RWPE2 (cell line): ENCODE measurements at regions not wholly inside any gene's neighbourhood (a gene's known extent, or its start where the extent isn't known, plus 50 kb on each side); places are given as distances from the start of the nearest gene placed in this dataset.

ENCODE experiments used
- ATAC-seq: fragments of 200-7000 bp; cut with Tn5 transposase; 3 replicates; pipeline ENCODE4 v1.9.1; 2021; ENCODE audit warnings: low read depth
- DNase-seq: peaks from one replicate; pipeline ENCODE4 v3.0.0-alpha.2; 2020; ENCODE audit warnings: low spot score
- H3K27ac ChIP-seq: fragments of 450-650 bp; 2 replicates; pipeline ENCODE4 v1.5.1; 2017; ENCODE audit warnings: mild to moderate bottlenecking; ENCODE audit not compliant: poor library complexity, severe bottlenecking
- H3K27me3 ChIP-seq: fragments of 250-450 bp; sonication (Bioruptor Pico); 2 replicates; pipeline ENCODE4 v1.5.1; 2021; ENCODE audit warnings: mild to moderate bottlenecking, moderate library complexity; ENCODE audit not compliant: insufficient read depth, poor library complexity, severe bottlenecking
- H3K36me3 ChIP-seq: fragments of 250-450 bp; sonication (Bioruptor Pico); 2 replicates; pipeline ENCODE4 v1.5.1; 2020; ENCODE audit warnings: low read depth, mild to moderate bottlenecking, moderate library complexity
- H3K4me1 ChIP-seq: fragments of 250-450 bp; sonication (Bioruptor Pico); 2 replicates; pipeline ENCODE4 v1.5.1; 2021; ENCODE audit warnings: mild to moderate bottlenecking, moderate library complexity; ENCODE audit not compliant: insufficient read depth, poor library complexity, severe bottlenecking
- H3K4me3 ChIP-seq: fragments of 250-450 bp; sonication (Bioruptor Pico); 2 replicates; pipeline ENCODE4 v1.5.1; 2021; ENCODE audit warnings: mild to moderate bottlenecking, moderate library complexity; ENCODE audit not compliant: severe bottlenecking
- H3K9me3 ChIP-seq: fragments of 250-450 bp; sonication (Bioruptor Pico); 2 replicates; pipeline ENCODE4 v1.5.1; 2021; ENCODE audit warnings: mild to moderate bottlenecking, moderate library complexity; ENCODE audit not compliant: severe bottlenecking
- TF ChIP-seq, protein P1 (sequence below): fragments of 450-650 bp; IDR thresholded peaks from one replicate; pipeline ENCODE4 v1.5.1; 2017; ENCODE audit warnings: mild to moderate bottlenecking, moderate library complexity; ENCODE audit not compliant: poor library complexity, severe bottlenecking

DNA sequence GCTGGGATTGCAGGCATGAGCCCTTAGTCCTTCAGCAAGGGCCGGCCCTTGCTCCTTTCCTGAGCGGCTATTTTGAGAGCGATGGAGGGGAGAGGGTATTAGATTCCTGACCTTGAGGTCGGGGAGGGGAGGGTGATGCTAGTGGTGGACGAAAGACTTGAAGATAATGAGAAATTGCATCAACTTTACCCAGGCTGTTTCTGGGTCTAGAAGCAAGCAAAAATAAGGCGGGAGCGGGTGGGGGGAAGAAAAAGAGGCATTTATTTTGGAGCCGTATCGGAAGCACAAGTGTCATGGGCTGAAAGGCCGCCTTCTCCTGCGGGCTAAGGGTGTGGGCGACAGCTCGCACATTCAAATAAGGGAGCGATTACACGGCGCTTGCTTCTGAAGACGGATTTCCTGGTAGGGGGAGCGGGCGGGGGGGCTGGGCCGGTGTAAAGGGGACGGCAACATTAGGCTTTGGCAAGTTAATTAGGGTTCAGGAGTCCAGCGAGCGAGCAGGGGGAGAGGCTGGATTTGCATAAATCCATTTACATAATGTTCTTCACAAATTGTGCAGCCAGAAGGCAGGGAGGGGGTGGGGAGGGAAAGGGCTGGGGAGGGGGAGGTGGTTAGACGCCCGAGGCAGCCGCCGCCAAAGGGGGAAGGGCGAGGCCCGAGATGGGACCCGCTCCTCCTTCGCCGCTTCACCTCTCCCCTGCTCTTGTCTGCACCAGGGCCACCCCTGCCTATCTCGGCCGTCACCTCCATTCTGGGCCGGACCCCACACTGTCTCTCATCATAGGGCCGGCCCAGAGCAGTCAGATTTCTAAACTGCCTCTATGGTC lies 245.9 kb downstream of the MIAT start:
- Histone ChIP-seq H3K4me1 (no peaks in the 10 kb centered on the region), H3K9me3 (no peaks in the 10 kb centered on the region), H3K4me3 (no peak overlapping the region), H3K36me3 (no peaks in the 10 kb centered on the region), H3K27ac (no peak overlapping the region), H3K27me3 (peaks cover 29% of the 10 kb centered on the region)
- DNase-seq (no peak), ATAC-seq (no peak)
- TF ChIP-seq, protein P1, sequence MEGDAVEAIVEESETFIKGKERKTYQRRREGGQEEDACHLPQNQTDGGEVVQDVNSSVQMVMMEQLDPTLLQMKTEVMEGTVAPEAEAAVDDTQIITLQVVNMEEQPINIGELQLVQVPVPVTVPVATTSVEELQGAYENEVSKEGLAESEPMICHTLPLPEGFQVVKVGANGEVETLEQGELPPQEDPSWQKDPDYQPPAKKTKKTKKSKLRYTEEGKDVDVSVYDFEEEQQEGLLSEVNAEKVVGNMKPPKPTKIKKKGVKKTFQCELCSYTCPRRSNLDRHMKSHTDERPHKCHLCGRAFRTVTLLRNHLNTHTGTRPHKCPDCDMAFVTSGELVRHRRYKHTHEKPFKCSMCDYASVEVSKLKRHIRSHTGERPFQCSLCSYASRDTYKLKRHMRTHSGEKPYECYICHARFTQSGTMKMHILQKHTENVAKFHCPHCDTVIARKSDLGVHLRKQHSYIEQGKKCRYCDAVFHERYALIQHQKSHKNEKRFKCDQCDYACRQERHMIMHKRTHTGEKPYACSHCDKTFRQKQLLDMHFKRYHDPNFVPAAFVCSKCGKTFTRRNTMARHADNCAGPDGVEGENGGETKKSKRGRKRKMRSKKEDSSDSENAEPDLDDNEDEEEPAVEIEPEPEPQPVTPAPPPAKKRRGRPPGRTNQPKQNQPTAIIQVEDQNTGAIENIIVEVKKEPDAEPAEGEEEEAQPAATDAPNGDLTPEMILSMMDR = no peak

DNA sequence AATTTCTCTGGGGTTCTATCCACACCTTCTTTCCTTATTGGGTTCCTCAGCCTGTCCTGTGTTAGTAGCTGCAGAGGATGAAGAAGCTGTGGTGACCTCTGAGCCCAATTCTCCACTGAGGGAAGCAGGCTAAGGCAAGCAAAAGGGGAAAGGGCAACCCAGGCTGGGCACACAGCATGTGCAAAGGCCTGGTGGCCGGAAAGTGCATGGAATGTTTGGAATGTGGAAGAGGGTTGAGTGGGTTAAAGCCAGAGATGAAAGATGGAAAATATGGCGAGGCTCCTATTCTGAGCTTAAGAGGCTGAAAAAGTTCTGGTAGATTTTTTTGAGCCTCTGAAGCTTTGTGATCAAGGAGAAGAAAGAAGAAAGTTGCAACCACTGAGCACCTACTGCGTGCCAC lies 247.1 kb downstream of the MIAT start:
- peaks cover 31% of the 10 kb centered on the region for H3K27me3 ChIP-seq
- no peak for ATAC-seq
- no peak for DNase-seq
- no peaks in the 10 kb centered on the region for H3K36me3 ChIP-seq
- H3K4me3 ChIP-seq = no peak overlapping the region
- no peaks in the 10 kb centered on the region for H3K9me3 ChIP-seq
- TF ChIP-seq, protein P1 = no peak
- H3K4me1 ChIP-seq = no peaks in the 10 kb centered on the region
- no peak overlapping the region for H3K27ac ChIP-seq

GRCh38 chr22:26905076-26905475 lies 247.7 kb downstream of the MIAT start:
- Histone ChIP-seq H3K27ac (no peak overlapping the region), H3K4me3 (no peak overlapping the region), H3K9me3 (no peaks in the 10 kb centered on the region), H3K27me3 (peaks cover 28% of the 10 kb centered on the region), H3K36me3 (no peaks in the 10 kb centered on the region), H3K4me1 (no peaks in the 10 kb centered on the region)
- ATAC-seq (no peak), DNase-seq (no peak)
- TF ChIP-seq, protein P1 = no peak

- H3K4me1 ChIP-seq = no peaks in the 10 kb centered on the region
- peaks cover 29% of the 10 kb centered on the region for H3K27me3 ChIP-seq
- DNase-seq = no peak
- H3K9me3 ChIP-seq = no peaks in the 10 kb centered on the region
- H3K36me3 ChIP-seq = no peaks in the 10 kb centered on the region
- TF ChIP-seq, protein P1 = no peak
- no peak overlapping the region for H3K27ac ChIP-seq
- H3K4me3 ChIP-seq = no peak overlapping the region
- no peak for ATAC-seq
Measured at GRCh38 chr22:26905640-26906039, 248.3 kb downstream of the MIAT start.

- no peaks in the 10 kb centered on the region for H3K9me3 ChIP-seq
- H3K4me1 ChIP-seq = no peaks in the 10 kb centered on the region
- H3K27ac ChIP-seq = no peak overlapping the region
- TF ChIP-seq, protein P1 = no peak
- ATAC-seq (no peak), DNase-seq (no peak)
- no peaks in the 10 kb centered on the region for H3K36me3 ChIP-seq
- peaks cover 37% of the 10 kb centered on the region for H3K27me3 ChIP-seq
- H3K4me3 ChIP-seq = no peak overlapping the region
Measured at GRCh38 chr22:26906464-26906863, 249.1 kb downstream of the MIAT start.
